ENCODE measurements at regions not wholly inside any gene's neighbourhood (a gene's known extent, or its start where the extent isn't known, plus 50 kb on each side); places are given as distances from the start of the nearest gene placed in this dataset.

DNA sequence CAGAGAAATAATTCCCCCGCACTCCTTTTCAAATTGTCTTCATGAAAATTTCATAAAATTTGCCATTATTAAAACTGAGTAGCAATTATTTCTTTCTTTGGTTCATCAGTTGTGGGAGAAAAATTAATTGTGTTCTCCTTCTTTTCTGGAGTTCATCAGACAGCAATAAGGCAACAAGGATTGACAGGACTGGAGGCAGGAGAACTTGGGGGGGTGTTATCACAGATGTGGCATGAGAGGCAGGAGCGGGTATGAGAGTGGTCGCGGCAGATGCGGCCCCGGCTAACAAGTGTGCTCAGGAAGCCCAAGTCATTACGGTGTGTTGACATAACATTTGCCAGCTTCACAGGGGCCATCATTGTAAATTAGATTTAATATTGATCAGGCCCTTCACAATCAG lies 306.6 kb upstream of the TMPO start:
- TF ChIP-seq CTCF (IDR thresholded peaks at IDR 0.05) (no peak), EZH2 (IDR thresholded peaks at IDR 0.05; ENCODE audit: borderline replicate concordance, insufficient read depth, low read depth, low read length, poor library complexity, severe bottlenecking) (no peak)
